ENCODE measurements at regions not wholly inside any gene's neighbourhood (a gene's known extent, or its start where the extent isn't known, plus 50 kb on each side); places are given as distances from the start of the nearest gene placed in this dataset.

- H3K36me3 ChIP-seq = no peaks in the 10 kb centered on the region
- H3K4me1 ChIP-seq = no peaks in the 10 kb centered on the region
- TF ChIP-seq POLR2A (IDR thresholded peaks at IDR 0.05) (no peak), CTCF (IDR thresholded peaks at IDR 0.05 in 8 of 11, conservative IDR thresholded peaks at IDR 0.05 in 3 of 11) (no peak), POLR2AphosphoS5 (IDR thresholded peaks at IDR 0.05) (no peak)
- no peaks in the 10 kb centered on the region for H3K27me3 ChIP-seq (replicated peaks in 1 of 7)
- no peak overlapping the region for H3K4me3 ChIP-seq
- no peak for DNase-seq
- intact Hi-C loops (cut with DNase I; ENCODE audit: low total_unique reads) = no loop called here
- no peak overlapping the region for H3K27ac ChIP-seq
- peaks cover 3 to 79% (median 57%) of the 10 kb centered on the region in 8 donors for H3K9me3 ChIP-seq
These were observed 405.8 kb upstream of the SALL3 start for GRCh38 chr18:78573773-78574172.

GRCh38 chr18:78576967-78577366 lies 402.7 kb upstream of the SALL3 start:
- Histone ChIP-seq H3K4me3 (no peak overlapping the region), H3K9me3 (peaks cover 0 to 57% (median 34%) of the 10 kb centered on the region in 8 donors), H3K36me3 (no peaks in the 10 kb centered on the region), H3K4me1 (no peaks in the 10 kb centered on the region), H3K27ac (no peak overlapping the region), H3K27me3 (replicated peaks in 1 of 7) (no peaks in the 10 kb centered on the region)
- no peak for DNase-seq
- TF ChIP-seq CTCF (IDR thresholded peaks at IDR 0.05 in 8 of 11, conservative IDR thresholded peaks at IDR 0.05 in 3 of 11) (no peak), POLR2A (IDR thresholded peaks at IDR 0.05) (no peak), POLR2AphosphoS5 (IDR thresholded peaks at IDR 0.05) (no peak)
- WGBS, 5 donors = 80 to 92% (median 82%) methylated on average over 11 of the region's 11 CpGs
- intact Hi-C loops (cut with DNase I; ENCODE audit: low total_unique reads) = no loop called here

GRCh38 chr18:78579449-78579848 lies 400.2 kb upstream of the SALL3 start:
- Histone ChIP-seq H3K27ac (no peak overlapping the region), H3K9me3 (peaks cover 0 to 32% (median 12%) of the 10 kb centered on the region in 8 donors), H3K36me3 (no peaks in the 10 kb centered on the region), H3K4me3 (no peak overlapping the region), H3K4me1 (no peaks in the 10 kb centered on the region), H3K27me3 (replicated peaks in 1 of 7) (no peaks in the 10 kb centered on the region)
- TF ChIP-seq POLR2AphosphoS5 (IDR thresholded peaks at IDR 0.05) (no peak), CTCF (IDR thresholded peaks at IDR 0.05 in 8 of 11, conservative IDR thresholded peaks at IDR 0.05 in 3 of 11) (no peak), POLR2A (IDR thresholded peaks at IDR 0.05) (no peak)
- intact Hi-C loops (cut with DNase I; ENCODE audit: low total_unique reads) = no loop called here
- DNase-seq = no peak
- 59 to 78% (median 67%) methylated on average over 4 of the region's 4 CpGs for WGBS, 5 donors

- 82 to 92% (median 85%) methylated on average over 16 of the region's 16 CpGs for WGBS, 5 donors
- no peak for DNase-seq
- intact Hi-C loops (cut with DNase I; ENCODE audit: low total_unique reads) = no loop called here
These were observed 399.6 kb upstream of the SALL3 start for GRCh38 chr18:78579854-78580577.

More at GRCh38 chr18:78579854-78580577, 399.6 kb upstream of the SALL3 start:
- Histone ChIP-seq H3K36me3 (no peaks in the 10 kb centered on the region), H3K27me3 (replicated peaks in 1 of 7) (no peaks in the 10 kb centered on the region), H3K27ac (no peak overlapping the region), H3K4me3 (no peak overlapping the region), H3K9me3 (peaks cover 0 to 27% (median 8%) of the 10 kb centered on the region in 8 donors), H3K4me1 (no peaks in the 10 kb centered on the region)
- no peak for TF ChIP-seq CTCF (IDR thresholded peaks at IDR 0.05 in 8 of 11, conservative IDR thresholded peaks at IDR 0.05 in 3 of 11)

Data from spleen (tissue), 11 donors.